H54 (cell line): ENCODE measurements at regions not wholly inside any gene's neighbourhood (a gene's known extent, or its start where the extent isn't known, plus 50 kb on each side); places are given as distances from the start of the nearest gene placed in this dataset.

Experiments
- DNase-seq: peaks from one replicate; pipeline ENCODE4 v3.0.0; 2011; ENCODE audit warnings: low spot score, mixed read lengths; ENCODE audit not compliant: insufficient read length
- FAIRE-seq: peaks from 3 replicates; lab custom pipeline; 2011; peaks lifted over from hg19 to GRCh38; lab: Jason Lieb, UNC
- POLR2A ChIP-seq: IDR thresholded peaks from 2 replicates; pipeline ENCODE4 v1.6.1; 2011; ENCODE audit warnings: low read depth, mild to moderate bottlenecking, low read length

GRCh38 chr3:181105646-181106045 lies 116.1 kb upstream of the DNAJC19 start:
- DNase-seq (no peak), FAIRE-seq (no peak)

GRCh38 chr3:181103605-181104004 lies 114.1 kb upstream of the DNAJC19 start:
- no peak for TF ChIP-seq POLR2A
- DNase-seq (peak; percentile 7), FAIRE-seq (no peak)

More at GRCh38 chr3:181105646-181106045, 116.1 kb upstream of the DNAJC19 start:
- no peak for TF ChIP-seq POLR2A

GRCh38 chr3:181086011-181086410 lies 96.5 kb upstream of the DNAJC19 start:
- DNase-seq (no peak), FAIRE-seq (no peak)

GRCh38 chr3:181081930-181082329 lies 92.4 kb upstream of the DNAJC19 start:
- no peak for FAIRE-seq

More at GRCh38 chr3:181086011-181086410, 96.5 kb upstream of the DNAJC19 start:
- TF ChIP-seq POLR2A = no peak

GRCh38 chr3:181076558-181076957 lies 87.0 kb upstream of the DNAJC19 start:
- TF ChIP-seq POLR2A = no peak
- FAIRE-seq = no peak

More at GRCh38 chr3:181081930-181082329, 92.4 kb upstream of the DNAJC19 start:
- DNase-seq = no peak
- no peak for TF ChIP-seq POLR2A

GRCh38 chr3:181075098-181075497 lies 85.6 kb upstream of the DNAJC19 start:
- no peak for DNase-seq
- FAIRE-seq = no peak
- TF ChIP-seq POLR2A = no peak

More at GRCh38 chr3:181076558-181076957, 87.0 kb upstream of the DNAJC19 start:
- DNase-seq = no peak

GRCh38 chr3:181066143-181067087 lies 76.9 kb upstream of the DNAJC19 start:
- no peak for FAIRE-seq

GRCh38 chr3:181056136-181056732 lies 66.7 kb upstream of the DNAJC19 start:
- TF ChIP-seq POLR2A = no peak
- no peak for DNase-seq
- FAIRE-seq = no peak

More at GRCh38 chr3:181066143-181067087, 76.9 kb upstream of the DNAJC19 start:
- no peak for DNase-seq
- TF ChIP-seq POLR2A = no peak

- no peak for FAIRE-seq
- TF ChIP-seq POLR2A = no peak
- no peak for DNase-seq
These were observed 65.0 kb upstream of the DNAJC19 start for GRCh38 chr3:181054538-181054937.

- FAIRE-seq (no peak), DNase-seq (no peak)
- TF ChIP-seq POLR2A = no peak
These were observed 62.7 kb upstream of the DNAJC19 start for GRCh38 chr3:181052256-181052655.

GRCh38 chr3:181050738-181051137 lies 61.2 kb upstream of the DNAJC19 start:
- FAIRE-seq (no peak), DNase-seq (no peak)
- TF ChIP-seq POLR2A = no peak

GRCh38 chr3:181040030-181040429 lies 50.5 kb upstream of the DNAJC19 start:
- DNase-seq = no peak
- TF ChIP-seq POLR2A = no peak
- no peak for FAIRE-seq
